Right atrium auricular region (tissue), 2 donors: ENCODE measurements at regions not wholly inside any gene's neighbourhood (a gene's known extent, or its start where the extent isn't known, plus 50 kb on each side); places are given as distances from the start of the nearest gene placed in this dataset.
A peak's percentile ranks its signal among the peaks of the same experiment; 100 is the strongest.
"Not testable (repeated sequence)": the region's sequence is repeated elsewhere in the genome, so short reads cannot be mapped to it uniquely, and the experiment has no call there.

Experiments used
- DNase-seq: peaks from one replicate; pipeline ENCODE4 v3.0.0-alpha.2; 2019; ENCODE audit warnings: low spot score
- H3K27ac ChIP-seq, 2 donors: fragments of 200-600 bp; sonication (generic); 1 replicate in 1 of 2; 2 replicates in 1 of 2; pipeline ENCODE4 v1.5.1; 2016 to 2019
- H3K27me3 ChIP-seq, 2 donors: fragments of 200-600 bp; sonication (generic); one replicate each; pipeline versions ENCODE4 v1.5.1 to v1.6.0; 2017 to 2019
- H3K36me3 ChIP-seq: fragments of 200-600 bp; sonication (generic); one replicate; pipeline ENCODE4 v1.5.1; 2016
- H3K4me1 ChIP-seq, 2 donors: fragments of 200-600 bp; sonication (generic); one replicate each; pipeline versions ENCODE4 v1.5.1 to v1.6.0; 2017 to 2019
- H3K4me3 ChIP-seq, 2 donors: fragments of 200-600 bp; sonication (generic); 1 replicate in 1 of 2; 2 replicates in 1 of 2; pipeline ENCODE4 v1.5.1; 2017 to 2019; ENCODE audit warnings: mild to moderate bottlenecking in 1 of 2, moderate library complexity in 1 of 2
- H3K9me3 ChIP-seq, 2 donors: fragments of 200-600 bp; sonication (generic); one replicate each; pipeline ENCODE4 v1.5.1; 2019
- TF ChIP-seq, protein P1 (sequence below), 2 donors: fragments of 200-600 bp; sonication (generic); IDR thresholded peaks; one replicate each; pipeline ENCODE4 v1.5.1; 2019; ENCODE audit warnings: antibody characterized with exemption in 2 of 2

DNA sequence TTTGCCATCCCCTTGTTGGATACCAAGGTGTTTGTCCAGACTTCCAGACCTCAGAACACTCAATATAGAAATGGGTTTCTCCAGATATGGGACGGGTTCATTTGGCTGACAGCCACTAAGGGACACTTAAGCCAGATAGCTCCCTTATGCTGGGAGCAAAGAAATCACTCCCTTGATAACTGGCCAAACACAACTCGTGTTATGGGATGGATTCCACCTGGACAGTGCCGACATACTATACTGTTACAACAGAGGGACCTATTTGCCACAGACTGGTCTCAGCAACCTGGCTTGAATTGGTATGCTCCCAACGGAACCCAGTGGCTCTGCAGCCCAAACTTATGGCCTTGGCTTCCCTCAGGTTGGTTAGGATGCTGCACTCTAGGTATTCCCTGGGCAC, 114.0 kb upstream of the PLCL2 start:
- peaks cover 0 to 19% of the 10 kb centered on the region in 2 donors for H3K4me1 ChIP-seq
- no peak overlapping the region for H3K4me3 ChIP-seq
- no peak for DNase-seq
- H3K27me3 ChIP-seq: no peaks in the 10 kb centered on the region
- TF ChIP-seq, protein P1, sequence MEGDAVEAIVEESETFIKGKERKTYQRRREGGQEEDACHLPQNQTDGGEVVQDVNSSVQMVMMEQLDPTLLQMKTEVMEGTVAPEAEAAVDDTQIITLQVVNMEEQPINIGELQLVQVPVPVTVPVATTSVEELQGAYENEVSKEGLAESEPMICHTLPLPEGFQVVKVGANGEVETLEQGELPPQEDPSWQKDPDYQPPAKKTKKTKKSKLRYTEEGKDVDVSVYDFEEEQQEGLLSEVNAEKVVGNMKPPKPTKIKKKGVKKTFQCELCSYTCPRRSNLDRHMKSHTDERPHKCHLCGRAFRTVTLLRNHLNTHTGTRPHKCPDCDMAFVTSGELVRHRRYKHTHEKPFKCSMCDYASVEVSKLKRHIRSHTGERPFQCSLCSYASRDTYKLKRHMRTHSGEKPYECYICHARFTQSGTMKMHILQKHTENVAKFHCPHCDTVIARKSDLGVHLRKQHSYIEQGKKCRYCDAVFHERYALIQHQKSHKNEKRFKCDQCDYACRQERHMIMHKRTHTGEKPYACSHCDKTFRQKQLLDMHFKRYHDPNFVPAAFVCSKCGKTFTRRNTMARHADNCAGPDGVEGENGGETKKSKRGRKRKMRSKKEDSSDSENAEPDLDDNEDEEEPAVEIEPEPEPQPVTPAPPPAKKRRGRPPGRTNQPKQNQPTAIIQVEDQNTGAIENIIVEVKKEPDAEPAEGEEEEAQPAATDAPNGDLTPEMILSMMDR (IDR thresholded peaks at IDR 0.05): no peak
- no peaks in the 10 kb centered on the region for H3K9me3 ChIP-seq
- H3K27ac ChIP-seq: peak overlapping the region; percentile 27 to 93
- H3K36me3 ChIP-seq: no peaks in the 10 kb centered on the region

DNA sequence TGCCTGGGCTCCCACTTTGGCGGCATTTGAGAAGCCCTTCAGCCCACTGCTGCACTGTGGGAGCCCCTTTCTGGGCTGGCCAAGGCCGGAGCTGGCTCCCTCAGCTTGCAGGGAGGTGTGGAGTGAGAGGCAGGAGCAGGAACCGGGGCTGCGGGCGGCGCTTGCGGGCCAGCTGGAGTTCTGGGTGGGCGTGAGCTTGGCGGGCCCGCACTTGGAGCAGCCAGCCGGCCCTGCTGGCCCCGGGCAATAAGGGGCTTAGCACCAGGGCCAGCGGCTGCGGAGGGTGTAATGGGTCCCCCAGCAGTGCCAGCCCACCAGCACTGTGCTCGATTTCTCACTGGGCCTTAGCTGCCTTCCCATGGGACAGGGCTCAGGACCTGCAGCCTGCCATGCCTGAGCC, 111.2 kb upstream of the PLCL2 start:
- H3K27me3 ChIP-seq, H3K9me3 ChIP-seq, H3K4me3 ChIP-seq, H3K36me3 ChIP-seq, H3K27ac ChIP-seq, DNase-seq: not testable (repeated sequence)
- H3K4me1 ChIP-seq: peaks cover 0 to 14% of the 10 kb centered on the region in 2 donors

DNA sequence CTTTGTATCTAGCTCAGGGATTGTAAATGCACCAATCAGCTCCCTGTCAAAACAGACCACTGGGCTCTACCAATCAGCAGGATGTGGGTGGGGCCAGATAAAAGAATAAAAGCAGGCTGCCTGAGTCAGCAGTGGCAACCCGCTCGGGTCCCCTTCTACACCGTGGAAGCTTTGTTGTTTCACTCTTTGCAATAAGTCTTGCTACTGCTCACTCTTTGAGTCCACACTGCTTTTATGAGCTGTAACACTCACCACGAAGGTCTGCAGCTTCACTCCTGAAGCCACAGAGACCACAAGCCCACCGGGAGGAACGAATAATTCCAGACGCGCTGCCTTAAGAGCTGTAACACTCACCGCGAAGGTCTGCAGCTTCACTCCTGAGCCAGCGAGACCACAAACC, 110.2 kb upstream of the PLCL2 start:
- not testable (repeated sequence) for H3K36me3 ChIP-seq, H3K9me3 ChIP-seq, H3K27me3 ChIP-seq, H3K4me3 ChIP-seq, H3K4me1 ChIP-seq, DNase-seq, H3K27ac ChIP-seq

DNA sequence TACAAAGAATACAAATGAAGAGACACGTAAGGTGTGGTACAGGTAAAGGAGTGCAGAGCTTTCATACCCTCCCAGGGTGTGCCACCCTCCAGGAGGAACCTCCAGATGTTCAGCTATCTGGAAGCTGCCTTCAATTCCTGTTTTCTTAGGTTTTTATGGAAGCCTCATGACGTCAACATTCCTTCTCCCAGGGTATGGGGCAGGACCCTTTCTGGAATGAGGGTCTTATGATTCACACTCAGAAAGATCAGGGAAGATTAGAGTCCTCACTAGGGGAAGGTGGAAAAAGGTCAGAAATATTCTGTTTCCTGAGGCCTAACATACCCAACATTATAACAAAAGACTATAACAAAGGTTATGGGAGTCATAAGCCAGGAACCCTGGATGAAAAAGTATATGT, 99.8 kb upstream of the PLCL2 start:
- peaks cover 0 to 4% of the 10 kb centered on the region in 2 donors for H3K4me1 ChIP-seq
- TF ChIP-seq, protein P1 (IDR thresholded peaks at IDR 0.05): no peak

DNA sequence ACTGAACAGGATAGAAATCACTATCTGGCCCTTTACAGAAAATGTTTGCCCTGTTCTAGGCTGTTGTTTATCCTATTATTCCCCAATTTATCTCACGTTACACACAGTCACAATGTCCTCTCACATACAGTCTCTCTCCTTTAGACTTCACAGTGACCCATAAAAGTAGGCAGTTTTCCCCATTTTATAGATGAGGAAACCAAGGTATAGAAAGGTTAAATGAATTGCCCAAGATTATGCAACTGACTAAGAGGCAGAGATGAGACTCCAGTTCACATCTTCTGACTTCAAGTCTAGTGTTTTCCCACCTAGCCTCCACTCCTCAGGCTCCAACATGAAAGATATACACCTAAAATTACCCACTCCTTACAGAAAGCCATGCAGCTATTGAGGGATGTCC, 99.3 kb upstream of the PLCL2 start:
- Histone ChIP-seq H3K9me3 (no peaks in the 10 kb centered on the region), H3K36me3 (no peaks in the 10 kb centered on the region), H3K4me1 (peaks cover 0 to 9% of the 10 kb centered on the region in 2 donors), H3K4me3 (no peak overlapping the region), H3K27ac (no peak overlapping the region), H3K27me3 (no peaks in the 10 kb centered on the region)
- no peak for DNase-seq
- TF ChIP-seq, protein P1 (IDR thresholded peaks at IDR 0.05): no peak

More for the DNA sequence above, 99.8 kb upstream of the PLCL2 start:
- DNase-seq: no peak
- Histone ChIP-seq H3K27ac (no peak overlapping the region), H3K36me3 (no peaks in the 10 kb centered on the region), H3K27me3 (no peaks in the 10 kb centered on the region), H3K9me3 (no peaks in the 10 kb centered on the region), H3K4me3 (no peak overlapping the region)

DNA sequence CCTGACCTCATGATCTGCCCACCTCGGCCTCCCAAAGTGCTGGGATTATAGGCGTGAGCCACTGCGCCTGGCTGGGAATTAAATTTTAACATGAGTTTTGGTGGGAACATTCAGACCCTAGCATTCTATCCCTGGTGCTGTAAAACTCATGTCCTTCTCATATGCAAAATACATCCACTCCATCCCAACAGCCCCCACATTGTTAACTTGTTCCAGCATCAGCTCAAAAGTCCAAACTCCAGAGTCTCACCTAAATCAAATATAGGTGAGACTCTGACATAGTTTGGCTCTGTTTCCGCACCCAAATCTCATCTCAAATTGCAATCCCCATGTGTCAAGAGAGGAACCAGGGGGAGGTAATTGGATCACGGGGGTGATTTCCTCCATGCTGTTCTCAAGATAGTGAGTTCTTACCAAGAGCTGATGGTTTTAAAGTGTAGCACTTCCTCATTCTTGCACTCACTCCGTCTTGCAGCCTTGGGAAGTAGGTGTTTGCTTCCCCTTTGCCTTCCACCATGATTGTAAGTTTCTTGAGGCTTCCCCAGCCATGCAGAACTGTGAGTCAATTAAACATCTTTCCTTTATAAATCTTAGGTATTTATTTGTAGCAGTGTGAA, 96.2 kb upstream of the PLCL2 start:
- Histone ChIP-seq H3K4me3 (no peak overlapping the region), H3K27ac (no peak overlapping the region), H3K4me1 (peaks cover 0 to 9% of the 10 kb centered on the region in 2 donors), H3K27me3 (no peaks in the 10 kb centered on the region), H3K36me3 (no peaks in the 10 kb centered on the region), H3K9me3 (no peaks in the 10 kb centered on the region)
- DNase-seq: no peak
- TF ChIP-seq, protein P1 (IDR thresholded peaks at IDR 0.05): no peak
